Fibroblast of the aortic adventitia (primary cell): ENCODE measurements at regions not wholly inside any gene's neighbourhood (a gene's known extent, or its start where the extent isn't known, plus 50 kb on each side); places are given as distances from the start of the nearest gene placed in this dataset.

Experiments used
- DNase-seq: peaks from one replicate; pipeline ENCODE4 v3.0.0-alpha.2; 2010; ENCODE audit warnings: low read depth
- H3K4me3 ChIP-seq: 2 replicates; pipeline ENCODE4 v1.5.1; 2011; ENCODE audit warnings: low read depth, mild to moderate bottlenecking, control low read depth, low read length, moderate library complexity
- TF ChIP-seq, protein P1 (sequence below): IDR thresholded peaks from 2 replicates; pipeline ENCODE4 v1.5.1; 2011; ENCODE audit warnings: mild to moderate bottlenecking, low read length, control low read depth, inconsistent platforms; ENCODE audit not compliant: insufficient read depth

DNA sequence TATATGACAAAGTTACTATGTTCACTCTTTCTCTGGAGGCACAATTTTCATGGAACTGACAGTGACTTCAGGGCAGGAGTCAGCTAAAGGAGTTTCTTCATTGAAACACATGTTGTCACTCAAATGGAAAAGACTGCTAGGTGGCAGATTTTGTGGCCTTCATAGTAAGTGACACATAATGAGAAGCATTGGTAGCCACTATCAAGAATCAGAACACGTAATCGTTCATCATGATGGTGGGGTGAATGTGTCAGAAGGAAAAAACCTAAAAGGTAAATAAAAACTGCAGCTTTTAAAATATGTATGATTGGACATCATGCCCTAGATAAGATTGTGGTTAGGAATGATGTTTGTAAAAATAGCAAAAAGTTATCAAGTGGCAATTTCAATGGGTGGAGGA is 1491.0 kb downstream of the SI start:
- DNase-seq = no peak
- H3K4me3 ChIP-seq = no peak overlapping the region
- TF ChIP-seq, protein P1, sequence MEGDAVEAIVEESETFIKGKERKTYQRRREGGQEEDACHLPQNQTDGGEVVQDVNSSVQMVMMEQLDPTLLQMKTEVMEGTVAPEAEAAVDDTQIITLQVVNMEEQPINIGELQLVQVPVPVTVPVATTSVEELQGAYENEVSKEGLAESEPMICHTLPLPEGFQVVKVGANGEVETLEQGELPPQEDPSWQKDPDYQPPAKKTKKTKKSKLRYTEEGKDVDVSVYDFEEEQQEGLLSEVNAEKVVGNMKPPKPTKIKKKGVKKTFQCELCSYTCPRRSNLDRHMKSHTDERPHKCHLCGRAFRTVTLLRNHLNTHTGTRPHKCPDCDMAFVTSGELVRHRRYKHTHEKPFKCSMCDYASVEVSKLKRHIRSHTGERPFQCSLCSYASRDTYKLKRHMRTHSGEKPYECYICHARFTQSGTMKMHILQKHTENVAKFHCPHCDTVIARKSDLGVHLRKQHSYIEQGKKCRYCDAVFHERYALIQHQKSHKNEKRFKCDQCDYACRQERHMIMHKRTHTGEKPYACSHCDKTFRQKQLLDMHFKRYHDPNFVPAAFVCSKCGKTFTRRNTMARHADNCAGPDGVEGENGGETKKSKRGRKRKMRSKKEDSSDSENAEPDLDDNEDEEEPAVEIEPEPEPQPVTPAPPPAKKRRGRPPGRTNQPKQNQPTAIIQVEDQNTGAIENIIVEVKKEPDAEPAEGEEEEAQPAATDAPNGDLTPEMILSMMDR = no peak

DNA sequence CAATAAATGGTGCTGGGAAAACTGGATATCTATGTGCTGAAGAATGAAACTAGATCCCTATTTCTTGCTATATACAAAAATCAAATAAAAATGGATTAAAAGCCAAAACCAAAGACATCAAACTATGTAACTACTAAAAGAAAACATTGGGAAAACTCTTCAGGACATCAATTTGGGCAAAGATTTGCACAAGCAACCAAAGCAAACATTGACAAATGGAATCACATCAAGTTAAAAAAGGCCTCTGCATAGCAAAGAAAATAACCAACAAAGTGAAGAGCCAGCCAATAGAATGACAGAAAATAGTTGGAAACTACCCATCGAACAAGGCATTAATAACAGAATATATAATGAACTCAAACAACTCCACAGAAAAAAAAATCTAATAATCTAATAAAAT is 1495.3 kb downstream of the SI start:
- no peak overlapping the region for H3K4me3 ChIP-seq
- DNase-seq = no peak
- TF ChIP-seq, protein P1 = no peak

DNA sequence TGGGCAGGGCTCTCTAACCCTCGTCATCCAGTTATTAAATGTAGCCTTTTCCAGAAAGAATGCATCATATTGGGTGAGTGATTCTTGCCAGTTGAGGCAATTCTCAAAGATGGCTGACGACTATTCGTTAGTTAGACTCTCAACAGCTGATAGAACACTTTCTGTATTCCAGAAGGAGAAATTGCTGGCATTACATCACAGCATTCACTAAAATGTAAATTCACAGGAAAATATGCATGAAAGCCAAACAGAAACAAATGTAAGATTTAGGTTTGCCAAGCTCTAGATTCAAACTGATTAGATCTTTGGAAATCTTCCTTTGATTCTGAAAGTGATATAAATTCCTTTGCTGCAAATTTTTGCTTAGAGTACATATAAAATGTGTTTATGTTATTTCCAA is 1501.0 kb downstream of the SI start:
- no peak overlapping the region for H3K4me3 ChIP-seq
- TF ChIP-seq, protein P1 = no peak
- no peak for DNase-seq

DNA sequence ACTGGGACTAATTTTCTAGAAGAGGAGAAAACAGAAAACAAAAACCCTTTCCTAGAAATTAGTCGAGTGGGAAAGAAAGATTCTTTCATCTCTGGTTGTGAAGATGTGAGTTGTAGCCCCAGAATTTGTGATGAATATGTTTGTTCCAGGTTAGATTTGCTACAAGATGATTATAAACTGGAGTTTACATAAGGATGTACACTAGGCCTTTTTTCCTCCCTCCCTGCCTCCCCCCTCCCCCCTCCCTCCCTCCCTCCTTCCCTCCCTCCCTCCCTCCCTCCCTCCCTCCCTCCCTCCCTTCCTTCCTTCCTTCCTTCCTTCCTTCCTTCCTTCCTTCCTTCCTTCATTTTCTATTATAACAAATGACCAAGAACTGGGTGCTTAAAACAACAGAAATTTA is 1502.0 kb downstream of the SI start:
- DNase-seq = no peak
- TF ChIP-seq, protein P1 = no peak
- H3K4me3 ChIP-seq = no peak overlapping the region

DNA sequence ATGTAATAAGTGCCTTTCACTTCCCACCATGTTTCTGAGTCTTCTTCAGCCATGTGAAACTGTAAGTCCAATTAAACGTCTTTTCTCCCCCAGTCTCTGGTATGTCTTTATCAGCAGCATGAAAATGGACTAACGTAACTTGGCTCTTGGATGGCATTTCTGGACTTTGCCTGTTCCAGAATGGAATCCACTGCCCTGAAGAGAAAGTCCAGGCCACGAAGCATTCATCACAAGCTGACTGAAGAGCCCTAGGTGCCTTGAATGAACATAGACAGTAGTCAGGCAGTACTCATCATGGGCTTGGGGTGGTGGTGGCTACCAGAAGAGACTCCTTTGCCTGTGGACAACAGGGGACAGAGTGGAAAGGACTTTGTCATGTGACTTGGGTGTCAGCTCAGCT is 1505.0 kb downstream of the SI start:
- DNase-seq = no peak
- TF ChIP-seq, protein P1 = no peak
- no peak overlapping the region for H3K4me3 ChIP-seq

DNA sequence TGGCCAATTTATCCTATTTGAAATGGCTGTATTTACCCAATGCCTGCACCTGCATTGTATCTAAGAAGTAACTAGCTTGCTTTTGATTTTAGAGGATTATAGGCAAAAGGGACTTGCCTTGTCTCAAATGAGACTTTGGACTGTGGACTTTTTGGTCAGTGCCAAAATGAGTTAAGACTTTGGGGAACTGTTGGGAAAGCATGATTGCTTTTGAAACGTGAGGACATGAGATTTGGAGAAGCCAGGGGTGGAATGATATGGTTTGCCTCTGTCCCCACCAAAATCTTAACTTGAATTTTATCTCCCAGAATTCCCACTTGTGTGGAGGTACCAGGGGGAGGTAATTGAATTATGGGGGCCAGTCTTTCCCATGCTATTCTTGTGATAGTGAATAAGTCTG is 1505.4 kb downstream of the SI start:
- TF ChIP-seq, protein P1 = no peak
- no peak for DNase-seq
- no peak overlapping the region for H3K4me3 ChIP-seq

DNA sequence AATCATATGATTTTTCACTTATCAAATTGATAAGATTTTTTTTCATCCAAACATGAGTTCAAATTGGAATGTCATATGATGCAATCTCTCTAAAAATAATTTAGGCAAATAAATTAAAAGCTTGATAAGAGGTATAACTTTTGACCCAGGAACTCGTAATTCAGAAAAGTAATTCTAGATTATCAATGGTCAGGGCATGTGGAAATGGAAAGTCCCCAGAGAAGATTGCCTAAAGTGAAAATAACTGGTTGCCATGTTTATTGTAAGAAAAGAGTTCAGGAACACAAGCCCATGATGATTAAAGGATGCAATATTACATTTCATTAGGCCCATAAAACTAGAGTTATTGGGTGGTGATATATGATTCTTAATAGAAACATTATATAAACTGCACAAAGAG is 1514.8 kb downstream of the SI start:
- TF ChIP-seq, protein P1 = no peak
- no peak overlapping the region for H3K4me3 ChIP-seq
- DNase-seq = no peak
